T47D (cell line): ENCODE measurements at regions not wholly inside any gene's neighbourhood (a gene's known extent, or its start where the extent isn't known, plus 50 kb on each side); places are given as distances from the start of the nearest gene placed in this dataset.
A peak's percentile ranks its signal among the peaks of the same experiment; 100 is the strongest.

Experiments
- DNase-seq, 2 experiments: peaks; one replicate each; pipeline versions ENCODE4 v3.0.0 to v3.0.0-alpha.2; 2011 to 2012; ENCODE audit warnings: low read depth in 1 of 2, low spot score in 1 of 2
- JUND ChIP-seq: IDR thresholded peaks from 2 replicates; pipeline ENCODE4 v1.6.1; 2012; ENCODE audit warnings: low read depth
- in situ Hi-C: cut with HindIII; loops from 2 replicates; pipeline ENCODE4 v1.10.0; 2016; ENCODE audit warnings: low sequenced_read_pairs, low pct_unique_long_range_greater_than_20kb

DNA sequence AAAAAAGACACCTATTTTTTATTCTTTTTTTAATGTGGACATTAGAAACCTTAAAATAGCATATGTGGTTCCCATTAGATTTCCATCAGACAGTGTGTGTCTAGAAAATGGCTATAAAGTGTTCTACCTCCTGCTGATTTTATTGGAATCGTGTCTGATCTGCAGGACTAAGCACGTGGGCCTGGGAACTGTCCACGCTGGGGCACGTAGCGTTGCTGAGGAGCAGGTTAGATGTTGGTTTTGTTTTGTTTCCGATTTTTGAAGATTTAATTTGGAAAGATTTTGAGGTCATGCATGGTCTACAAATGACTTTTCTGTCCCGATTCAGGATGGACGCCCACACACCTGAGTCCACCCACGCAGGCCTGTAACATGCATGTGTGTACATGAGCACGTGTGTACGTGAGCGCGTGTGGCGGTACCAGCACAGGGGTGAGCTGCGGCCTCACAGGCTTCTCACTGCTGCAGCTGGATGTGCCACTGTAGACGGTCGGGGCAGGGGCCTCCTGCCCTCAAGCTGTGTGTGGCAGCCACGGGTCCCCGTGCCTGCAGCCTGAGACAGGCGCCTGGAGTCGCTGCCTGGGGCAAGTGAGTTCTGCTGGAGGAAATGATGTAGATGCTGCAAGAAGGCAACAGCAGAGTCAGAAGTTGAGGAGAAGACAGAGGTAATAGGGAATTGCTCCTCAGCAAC, 99.7 kb upstream of the CTDP1 start:
- no peak for DNase-seq
- in situ Hi-C loops, result no loop called here

GRCh38 chr18:79580498-79581171, 99.0 kb upstream of the CTDP1 start:
- no peak for DNase-seq
- in situ Hi-C loops, result no loop called here
- TF ChIP-seq JUND, result no peak

More for the DNA sequence above, 99.7 kb upstream of the CTDP1 start:
- no peak for TF ChIP-seq JUND

- in situ Hi-C loops, result no loop called here
- no peak for TF ChIP-seq JUND
- no peak for DNase-seq
These were observed 98.2 kb upstream of the CTDP1 start for GRCh38 chr18:79581406-79581805.

DNA sequence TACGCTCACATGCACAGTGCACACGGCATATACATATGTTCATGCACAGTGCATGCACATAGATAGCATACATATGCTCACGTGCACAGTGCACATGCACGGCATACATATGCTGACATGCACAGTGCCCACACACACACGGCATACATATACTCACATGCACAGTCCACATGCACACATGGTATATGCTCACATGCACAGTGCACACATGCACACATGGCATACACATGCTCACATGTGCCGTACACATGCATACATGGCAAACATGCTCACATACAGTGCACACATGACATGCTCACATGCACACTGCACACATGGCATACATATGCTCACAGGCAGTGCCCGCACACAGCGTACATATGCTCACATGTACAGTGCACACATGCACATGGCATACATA, 97.7 kb upstream of the CTDP1 start:
- no peak for TF ChIP-seq JUND
- in situ Hi-C loops, result no loop called here

GRCh38 chr18:79582978-79583377, 96.6 kb upstream of the CTDP1 start:
- in situ Hi-C loops, result no loop called here

More for the DNA sequence above, 97.7 kb upstream of the CTDP1 start:
- no peak for DNase-seq

DNA sequence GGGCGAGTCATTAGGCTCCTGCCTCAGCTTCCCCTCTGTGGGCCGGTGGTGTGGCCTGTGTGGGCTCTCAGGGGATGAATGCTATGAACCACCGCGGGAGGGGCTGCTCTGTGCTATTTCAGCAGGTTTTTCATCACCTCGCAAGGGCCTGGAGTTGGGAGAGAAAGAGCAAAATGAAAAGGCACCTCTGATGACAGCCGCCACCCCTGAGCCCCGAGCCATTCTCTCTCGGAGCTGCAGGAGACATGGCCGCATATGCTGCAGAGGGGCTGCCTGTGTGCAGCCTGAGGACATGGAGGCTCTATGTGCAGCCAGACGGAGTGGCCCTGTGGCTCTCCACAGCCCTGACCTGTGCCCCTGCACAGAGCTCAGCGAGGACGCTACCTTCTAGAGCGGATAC, 96.2 kb upstream of the CTDP1 start:
- no peak for TF ChIP-seq JUND
- no peak for DNase-seq
- in situ Hi-C loops, result no loop called here

More at GRCh38 chr18:79582978-79583377, 96.6 kb upstream of the CTDP1 start:
- TF ChIP-seq JUND, result no peak
- DNase-seq, result no peak

- no peak for TF ChIP-seq JUND
- in situ Hi-C loops, result no loop called here
- DNase-seq, result peak in 1 of 2 experiments; percentile 11
These were observed 95.6 kb upstream of the CTDP1 start for GRCh38 chr18:79583984-79584401.

- no peak for TF ChIP-seq JUND
- no peak for DNase-seq
- in situ Hi-C loops, result no loop called here
These were observed 94.9 kb upstream of the CTDP1 start for GRCh38 chr18:79584491-79585394.

DNA sequence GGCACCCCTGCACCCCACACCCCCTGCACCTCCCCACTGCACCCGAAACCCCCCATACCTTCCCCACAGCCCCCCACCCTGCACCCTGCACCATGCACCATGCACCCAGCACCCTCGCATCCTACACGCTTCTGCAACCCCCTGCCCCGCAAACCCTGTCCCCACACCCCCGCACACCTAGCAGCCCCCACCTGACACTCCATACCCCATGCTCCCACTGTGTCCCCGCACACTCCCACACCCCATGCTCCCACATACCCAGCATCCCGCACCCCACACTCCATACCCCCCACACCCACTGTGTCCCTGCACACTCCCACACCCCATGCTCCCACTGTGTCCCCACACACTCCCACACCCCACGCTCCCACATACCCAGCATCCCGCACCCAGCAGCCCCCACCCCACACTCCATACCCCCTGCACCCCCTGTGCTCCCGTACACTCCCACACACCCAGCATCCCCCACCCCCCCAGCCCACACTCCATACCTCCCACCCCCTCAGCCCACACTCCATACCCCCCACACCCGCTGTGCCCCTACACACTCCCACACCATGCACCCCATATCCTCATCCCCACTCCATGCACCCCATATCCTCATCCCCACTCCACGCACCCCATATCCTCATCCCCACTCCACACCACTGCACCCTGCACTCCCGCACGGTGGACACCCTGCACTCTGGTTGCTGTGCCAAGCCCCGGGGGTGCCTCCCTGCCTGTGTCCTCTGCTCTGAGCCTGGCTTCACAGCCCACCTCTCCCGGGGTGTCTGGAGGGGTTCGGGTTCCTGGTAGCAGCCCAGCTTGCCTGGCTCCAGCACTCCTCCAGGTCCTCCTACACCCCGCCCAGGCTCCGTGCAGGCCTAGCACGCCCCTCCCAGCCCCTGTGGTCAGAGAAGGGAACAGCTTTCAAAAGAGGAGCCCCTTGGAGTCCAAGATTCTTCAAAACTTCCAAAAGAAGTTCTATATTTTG, 93.9 kb upstream of the CTDP1 start:
- no peak for DNase-seq
- in situ Hi-C loops, result no loop called here
- TF ChIP-seq JUND, result no peak

GRCh38 chr18:79586436-79587225, 93.0 kb upstream of the CTDP1 start:
- TF ChIP-seq JUND, result no peak
- in situ Hi-C loops, result no loop called here
- DNase-seq, result no peak

DNA sequence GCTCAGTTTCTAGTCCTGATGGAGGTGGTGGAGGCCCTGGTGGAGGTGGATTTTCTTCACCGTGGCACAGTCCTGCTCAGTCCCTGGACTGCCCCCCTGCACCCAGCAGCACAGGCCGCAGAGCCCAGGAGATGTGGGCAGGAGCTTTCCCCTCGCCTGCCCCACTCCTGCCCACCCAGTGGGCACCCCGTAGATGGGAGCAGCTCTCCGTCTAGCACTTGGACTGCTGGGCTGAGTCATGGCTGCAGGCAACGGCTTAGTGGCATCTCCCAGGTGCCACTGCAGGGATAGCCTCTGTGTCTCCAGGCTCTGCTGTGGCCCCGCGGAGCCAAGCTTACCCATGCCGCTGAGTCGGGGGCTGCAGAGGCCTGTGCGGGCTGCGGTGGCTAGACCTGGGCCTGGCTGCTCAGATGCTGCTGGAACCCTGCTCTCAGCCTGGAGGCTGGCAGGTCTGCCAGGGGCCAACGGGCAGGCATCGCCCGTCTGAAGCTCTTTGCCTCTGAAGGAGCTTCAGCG, 92.3 kb upstream of the CTDP1 start:
- no peak for DNase-seq
- TF ChIP-seq JUND, result no peak
- in situ Hi-C loops, result no loop called here
